Mononuclear cell (primary cell): ENCODE measurements at regions not wholly inside any gene's neighbourhood (a gene's known extent, or its start where the extent isn't known, plus 50 kb on each side); places are given as distances from the start of the nearest gene placed in this dataset.

Experiments
- H3K27me3 ChIP-seq: 2 replicates; pipeline ENCODE4 v1.6.0; 2011; ENCODE audit warnings: low read length, control low read depth; ENCODE audit not compliant: insufficient read depth
- H3K4me1 ChIP-seq: 2 replicates; pipeline ENCODE4 v1.5.1; 2011; ENCODE audit warnings: mild to moderate bottlenecking, low read length, control low read depth; ENCODE audit not compliant: insufficient read depth
- H3K4me3 ChIP-seq: 2 replicates; pipeline ENCODE4 v1.5.1; 2011; ENCODE audit warnings: mild to moderate bottlenecking, low read length, moderate library complexity
- H3K9me3 ChIP-seq: 2 replicates; pipeline ENCODE4 v1.5.1; 2011; ENCODE audit warnings: low read depth, mild to moderate bottlenecking, control low read depth, low read length

GRCh38 chr5:173667702-173668101, 51.3 kb upstream of the BOD1 start:
- peaks cover 34% of the 10 kb centered on the region for H3K4me1 ChIP-seq
- no peak overlapping the region for H3K4me3 ChIP-seq
- H3K27me3 ChIP-seq: no peaks in the 10 kb centered on the region
- no peaks in the 10 kb centered on the region for H3K9me3 ChIP-seq

GRCh38 chr5:173668245-173668800, 51.9 kb upstream of the BOD1 start:
- H3K4me3 ChIP-seq: no peak overlapping the region
- peaks cover 34% of the 10 kb centered on the region for H3K4me1 ChIP-seq
- H3K27me3 ChIP-seq: no peaks in the 10 kb centered on the region
- H3K9me3 ChIP-seq: no peaks in the 10 kb centered on the region

DNA sequence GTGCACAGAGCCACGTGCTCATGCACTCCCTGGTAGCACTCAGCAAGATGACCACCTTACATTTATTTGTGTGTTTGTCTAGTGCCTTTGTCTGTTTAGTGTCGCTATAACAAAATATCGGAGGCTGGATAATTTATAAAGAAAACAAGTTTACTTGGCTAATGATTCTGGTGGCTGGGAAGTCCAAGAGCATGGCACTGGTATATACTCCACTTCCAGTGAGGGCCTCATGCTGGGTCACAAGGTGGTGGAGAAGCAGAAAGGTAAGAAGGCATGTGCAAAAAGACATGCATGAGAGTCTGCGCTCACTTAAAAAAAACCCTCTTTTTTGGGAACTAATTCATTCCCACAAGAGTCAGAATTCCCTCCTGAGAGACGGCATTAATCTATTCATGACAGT, 52.5 kb upstream of the BOD1 start:
- Histone ChIP-seq H3K27me3 (no peaks in the 10 kb centered on the region), H3K4me1 (peaks cover 28% of the 10 kb centered on the region)

DNA sequence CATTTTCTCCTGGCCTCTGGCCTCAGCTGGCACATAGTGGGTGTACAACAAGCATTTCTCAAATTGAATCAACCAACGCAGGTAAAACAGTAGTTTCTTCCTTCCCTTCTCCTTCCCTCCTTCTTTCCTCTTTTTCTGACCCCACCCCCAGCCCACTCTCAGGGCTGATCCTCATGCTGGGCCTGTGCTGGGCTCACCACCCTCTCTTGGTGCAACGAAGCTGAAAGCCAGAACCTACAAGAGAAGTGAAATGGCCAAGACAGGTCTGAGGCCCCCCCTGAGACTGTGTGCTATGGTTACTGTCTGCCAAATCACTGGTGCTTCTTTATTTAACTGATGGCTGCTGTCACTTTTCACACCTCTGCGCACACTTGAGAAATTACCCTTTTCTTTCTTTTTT, 53.0 kb upstream of the BOD1 start:
- Histone ChIP-seq H3K4me3 (no peak overlapping the region), H3K9me3 (no peaks in the 10 kb centered on the region), H3K27me3 (no peaks in the 10 kb centered on the region), H3K4me1 (peaks cover 22% of the 10 kb centered on the region)

More for the DNA sequence above, 52.5 kb upstream of the BOD1 start:
- Histone ChIP-seq H3K9me3 (no peaks in the 10 kb centered on the region), H3K4me3 (no peak overlapping the region)

DNA sequence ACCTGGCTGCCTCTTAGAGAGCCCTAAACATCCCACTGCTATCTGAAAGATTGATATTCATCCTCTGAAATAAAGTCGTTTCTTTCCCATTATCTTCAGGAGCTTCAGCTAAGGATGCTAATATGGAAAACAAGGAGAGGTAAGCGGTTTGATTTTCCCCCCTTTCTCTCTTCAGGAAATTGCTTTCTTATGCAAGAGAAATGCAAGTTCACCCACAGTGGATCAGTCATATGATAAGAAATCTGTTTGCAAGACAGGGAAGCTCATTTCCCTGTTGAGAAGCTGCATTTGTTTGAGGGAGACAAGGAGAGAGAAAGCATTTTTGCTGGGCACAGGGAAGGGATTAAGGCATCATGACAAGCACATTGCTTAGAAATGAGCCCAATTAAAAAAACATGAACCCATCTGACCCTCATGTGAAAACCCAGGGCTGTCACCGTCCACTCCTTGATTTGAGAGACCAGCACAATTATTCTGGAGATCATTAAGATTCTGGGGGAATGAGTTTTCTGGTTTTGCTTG, 53.7 kb upstream of the BOD1 start:
- Histone ChIP-seq H3K4me1 (peaks cover 20% of the 10 kb centered on the region), H3K9me3 (no peaks in the 10 kb centered on the region), H3K4me3 (no peak overlapping the region), H3K27me3 (no peaks in the 10 kb centered on the region)

DNA sequence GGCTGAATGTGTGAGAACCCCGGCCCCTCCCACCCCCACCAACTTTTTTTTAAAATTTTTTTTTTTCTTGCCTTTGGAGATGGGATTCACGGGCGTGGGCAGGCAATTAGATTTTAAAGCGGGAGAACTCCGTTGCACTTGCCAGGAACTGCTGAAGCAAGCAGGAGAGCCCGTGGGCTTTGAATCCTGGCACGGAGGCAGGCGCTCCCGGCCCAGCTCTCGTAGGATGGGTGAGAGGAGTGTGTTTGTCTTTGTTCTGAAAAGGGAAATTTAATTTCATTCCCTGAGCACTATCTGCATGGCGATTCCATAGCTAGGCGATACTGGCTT, 54.3 kb upstream of the BOD1 start:
- Histone ChIP-seq H3K27me3 (no peaks in the 10 kb centered on the region), H3K4me1 (peaks cover 20% of the 10 kb centered on the region), H3K4me3 (no peak overlapping the region), H3K9me3 (no peaks in the 10 kb centered on the region)

DNA sequence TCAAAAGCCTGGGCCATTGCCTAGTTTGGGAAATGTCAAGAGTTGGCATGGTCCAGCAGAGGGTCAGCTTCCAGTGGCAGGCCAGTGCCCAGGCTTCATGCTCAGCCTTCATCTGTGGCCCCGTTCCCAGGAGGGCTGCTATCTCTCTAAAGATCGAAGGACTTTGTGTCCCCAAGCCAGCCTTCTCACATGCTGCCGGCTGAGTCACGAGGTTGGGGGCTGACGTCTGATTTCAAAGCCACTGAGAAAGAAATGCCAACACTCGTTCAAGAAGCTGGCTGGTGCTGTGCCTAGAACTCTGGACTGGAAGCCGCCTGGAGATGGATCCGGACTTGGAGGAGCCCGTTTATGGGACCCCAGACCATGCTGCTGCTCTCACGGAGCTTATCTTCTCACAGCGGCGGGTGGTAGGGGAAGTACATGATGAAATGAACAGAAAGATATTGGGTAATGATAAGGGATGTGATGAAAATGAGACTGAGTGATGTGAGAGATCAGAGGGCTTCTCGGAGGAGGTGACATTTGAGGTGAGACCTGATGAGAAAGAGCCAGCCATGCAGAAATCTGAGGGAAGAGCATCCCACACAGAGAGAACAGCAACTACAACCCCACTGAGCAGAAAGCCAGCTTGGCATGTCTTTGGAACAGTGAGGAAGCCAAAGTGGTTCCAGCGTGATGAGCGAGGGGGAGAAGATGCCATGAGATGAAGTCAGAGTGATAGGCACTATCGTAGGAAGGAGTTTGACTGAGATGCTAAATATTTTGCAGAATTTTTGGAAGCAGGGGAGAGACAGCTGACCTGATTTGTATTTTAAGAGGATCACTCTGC, 54.9 kb upstream of the BOD1 start:
- Histone ChIP-seq H3K27me3 (no peaks in the 10 kb centered on the region), H3K4me3 (no peak overlapping the region), H3K9me3 (no peaks in the 10 kb centered on the region), H3K4me1 (peaks cover 20% of the 10 kb centered on the region)

GRCh38 chr5:173672166-173672565, 55.7 kb upstream of the BOD1 start:
- Histone ChIP-seq H3K4me3 (no peak overlapping the region), H3K4me1 (peaks cover 20% of the 10 kb centered on the region), H3K27me3 (no peaks in the 10 kb centered on the region), H3K9me3 (no peaks in the 10 kb centered on the region)

DNA sequence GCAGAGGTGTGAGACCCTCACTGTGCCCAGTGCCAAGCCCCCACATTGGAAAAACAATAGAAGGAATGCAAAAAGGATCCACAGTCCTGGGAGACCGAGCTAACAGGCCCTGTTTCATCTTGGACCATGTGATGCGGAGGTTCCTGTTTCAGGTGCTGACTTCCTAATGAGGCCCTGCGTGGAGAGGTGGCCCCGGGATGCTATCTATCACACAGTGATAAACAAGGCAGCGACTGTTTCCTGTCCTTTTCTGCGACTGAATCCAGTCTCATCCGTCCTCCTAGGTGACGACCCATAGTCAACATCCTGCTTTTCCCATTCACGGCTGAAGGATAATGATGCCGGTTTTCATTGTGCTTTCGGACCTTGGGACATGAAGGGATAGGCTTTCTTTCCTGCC, 56.4 kb upstream of the BOD1 start:
- Histone ChIP-seq H3K4me1 (peaks cover 20% of the 10 kb centered on the region), H3K27me3 (no peaks in the 10 kb centered on the region), H3K9me3 (no peaks in the 10 kb centered on the region), H3K4me3 (no peak overlapping the region)

DNA sequence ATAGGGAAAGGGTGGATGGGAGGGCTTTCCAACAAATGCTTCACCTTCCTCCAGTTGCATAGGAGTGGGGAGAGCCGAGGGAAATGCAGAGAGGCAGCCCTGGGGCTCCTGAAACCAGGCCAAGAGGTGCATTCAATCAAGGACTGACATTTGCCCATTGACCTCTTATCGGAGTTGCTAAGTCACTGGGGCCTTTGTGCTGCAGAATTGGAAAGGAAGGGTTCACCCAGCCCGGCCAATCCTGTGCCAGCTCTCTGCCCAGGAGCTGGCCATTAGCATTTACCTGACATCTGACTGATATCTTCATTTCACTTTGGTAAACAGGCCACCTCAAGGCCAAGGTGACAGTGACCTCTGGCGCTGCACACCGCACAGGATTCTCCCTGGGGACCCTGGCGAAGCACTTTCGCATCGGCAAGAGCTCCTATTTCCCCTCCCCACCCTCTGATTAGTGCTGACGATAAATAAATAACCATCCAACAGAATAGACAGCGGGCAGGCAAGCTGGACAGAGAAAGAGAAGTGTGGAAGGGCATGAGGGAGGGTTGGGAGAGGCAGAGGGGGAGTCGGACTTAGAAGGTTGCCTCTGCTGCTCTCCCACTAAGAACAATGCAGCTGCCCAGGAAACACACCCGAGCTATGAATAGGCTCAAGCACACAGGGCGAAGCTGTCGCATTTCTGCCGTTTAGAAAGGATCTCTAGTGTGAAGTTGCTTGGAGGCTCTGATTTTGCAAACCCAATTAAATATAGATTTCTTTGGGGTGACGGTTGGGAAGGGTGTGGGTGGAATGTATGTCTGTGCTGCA, 57.0 kb upstream of the BOD1 start:
- Histone ChIP-seq H3K27me3 (no peaks in the 10 kb centered on the region), H3K4me3 (no peak overlapping the region), H3K4me1 (peaks cover 20% of the 10 kb centered on the region), H3K9me3 (no peaks in the 10 kb centered on the region)

DNA sequence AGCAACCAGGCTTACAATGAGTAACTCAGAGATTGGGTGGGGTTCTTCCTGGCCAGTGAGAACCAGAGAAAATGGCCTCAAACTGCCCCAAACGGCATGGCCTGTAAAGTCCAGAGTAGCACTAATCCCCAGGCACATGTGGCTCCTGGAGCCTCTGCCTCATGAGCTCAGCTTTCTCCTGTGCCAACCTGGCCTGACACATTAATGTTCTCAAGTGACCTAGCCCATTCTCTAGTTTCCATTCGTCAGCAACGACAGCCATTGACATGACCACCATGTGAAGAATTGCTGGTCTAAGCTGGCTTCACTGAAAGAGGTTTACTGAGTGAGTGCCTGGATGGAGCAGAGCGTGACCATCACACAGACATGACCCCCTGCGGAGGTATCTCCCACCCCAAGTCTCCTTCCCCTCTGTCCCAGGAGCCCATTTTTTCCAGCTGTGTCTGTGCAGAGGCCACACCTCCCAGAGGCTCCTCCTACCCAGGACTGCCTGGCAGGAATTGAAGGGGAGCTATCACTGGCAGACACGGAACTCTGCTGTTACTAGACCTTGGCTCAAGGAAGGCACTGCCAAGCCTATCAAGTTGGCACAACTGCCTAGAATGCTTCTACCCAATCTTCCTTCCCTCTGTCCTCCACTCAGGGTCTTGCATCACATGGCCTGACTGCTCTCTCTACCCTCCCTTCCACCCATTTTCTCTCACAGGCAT, 59.0 kb upstream of the BOD1 start:
- H3K9me3 ChIP-seq: no peaks in the 10 kb centered on the region
- H3K4me3 ChIP-seq: no peak overlapping the region
- no peaks in the 10 kb centered on the region for H3K27me3 ChIP-seq
- peaks cover 15% of the 10 kb centered on the region for H3K4me1 ChIP-seq

DNA sequence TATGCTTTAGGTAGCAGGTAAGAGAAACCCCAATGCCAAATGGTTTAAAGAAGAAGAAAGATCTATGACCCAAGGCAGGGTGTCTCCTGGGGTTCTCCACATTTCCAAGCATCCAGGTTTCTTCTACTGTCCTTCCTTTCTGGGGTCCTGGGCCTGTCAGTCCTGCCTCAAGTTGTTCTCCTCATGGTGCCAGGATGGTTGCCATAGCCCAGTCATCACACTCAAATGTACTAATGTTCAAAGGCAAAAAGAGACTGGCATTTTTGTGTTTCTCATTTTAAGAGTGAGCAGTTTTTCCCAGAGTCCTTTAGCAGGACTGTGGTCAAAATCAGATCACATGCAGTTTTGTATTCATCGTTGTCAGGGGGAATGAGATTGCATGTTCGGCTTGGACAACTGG, 59.9 kb upstream of the BOD1 start:
- Histone ChIP-seq H3K9me3 (no peaks in the 10 kb centered on the region), H3K4me3 (no peak overlapping the region), H3K4me1 (peaks cover 11% of the 10 kb centered on the region)

GRCh38 chr5:173677125-173677672, 60.7 kb upstream of the BOD1 start:
- no peaks in the 10 kb centered on the region for H3K27me3 ChIP-seq
- H3K4me3 ChIP-seq: no peak overlapping the region
- no peaks in the 10 kb centered on the region for H3K9me3 ChIP-seq
- peaks cover 5% of the 10 kb centered on the region for H3K4me1 ChIP-seq

More for the DNA sequence above, 59.9 kb upstream of the BOD1 start:
- no peaks in the 10 kb centered on the region for H3K27me3 ChIP-seq

- H3K27me3 ChIP-seq: no peaks in the 10 kb centered on the region
- no peak overlapping the region for H3K4me3 ChIP-seq
- peaks cover 5% of the 10 kb centered on the region for H3K4me1 ChIP-seq
- H3K9me3 ChIP-seq: no peaks in the 10 kb centered on the region
These were observed 63.6 kb upstream of the BOD1 start for GRCh38 chr5:173679909-173680630.
